ENCODE measurements at regions not wholly inside any gene's neighbourhood (a gene's known extent, or its start where the extent isn't known, plus 50 kb on each side); places are given as distances from the start of the nearest gene placed in this dataset.

DNA sequence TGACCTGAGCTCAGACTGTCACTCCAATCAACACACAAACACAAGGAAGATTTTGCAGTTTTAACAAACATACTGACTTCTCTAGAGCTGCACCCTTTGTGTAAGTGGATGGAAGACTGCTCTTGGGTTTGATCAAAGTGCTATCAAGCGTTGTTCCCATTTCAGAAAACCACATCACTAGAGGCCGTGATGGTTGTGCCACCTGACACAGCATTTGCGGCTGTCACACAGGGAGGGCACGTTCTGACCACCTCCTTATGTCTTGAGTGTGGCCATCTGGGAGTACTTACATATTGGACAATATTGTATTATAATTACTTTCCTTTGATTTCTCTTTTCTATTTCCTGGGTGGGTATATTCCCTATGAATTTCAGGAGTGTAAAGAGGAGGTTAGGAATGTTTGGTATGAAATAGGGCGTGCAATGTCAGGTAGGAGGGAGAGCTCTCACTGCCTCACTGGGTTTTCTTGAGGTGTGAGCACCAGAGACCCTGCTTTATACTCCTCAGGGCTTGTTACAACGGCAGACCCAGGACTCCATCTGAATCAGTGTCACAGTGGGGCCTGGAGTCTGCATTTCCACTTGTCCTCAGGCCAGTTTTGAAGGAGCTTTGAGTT, 74.3 kb downstream of the SYNE3 start:
- no peak for DNase-seq

- DNase-seq: peak; percentile 28
Measured at GRCh38 chr14:95440951-95441350, 75.5 kb downstream of the SYNE3 start.

DNA sequence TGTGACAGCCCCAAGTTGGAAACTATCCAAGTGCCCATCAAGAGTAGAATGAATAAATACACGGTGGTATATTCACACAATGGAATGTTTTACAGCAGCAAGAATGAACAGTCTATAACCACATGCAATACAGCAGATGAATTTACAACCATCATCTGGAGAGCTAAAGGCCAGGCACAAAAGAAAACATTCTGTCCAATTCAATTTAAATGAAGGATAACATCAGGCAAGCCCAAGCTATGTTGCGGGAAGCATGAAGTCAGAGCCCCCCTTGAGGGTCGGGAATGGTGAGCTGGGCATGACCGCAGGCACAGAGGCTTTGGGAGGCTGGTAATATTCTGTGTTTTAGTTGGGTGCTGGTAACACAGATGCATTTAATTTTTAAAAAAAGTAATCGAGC, 76.0 kb downstream of the SYNE3 start:
- no peak for DNase-seq

GRCh38 chr14:95439881-95440280, 76.6 kb downstream of the SYNE3 start:
- no peak for DNase-seq

DNA sequence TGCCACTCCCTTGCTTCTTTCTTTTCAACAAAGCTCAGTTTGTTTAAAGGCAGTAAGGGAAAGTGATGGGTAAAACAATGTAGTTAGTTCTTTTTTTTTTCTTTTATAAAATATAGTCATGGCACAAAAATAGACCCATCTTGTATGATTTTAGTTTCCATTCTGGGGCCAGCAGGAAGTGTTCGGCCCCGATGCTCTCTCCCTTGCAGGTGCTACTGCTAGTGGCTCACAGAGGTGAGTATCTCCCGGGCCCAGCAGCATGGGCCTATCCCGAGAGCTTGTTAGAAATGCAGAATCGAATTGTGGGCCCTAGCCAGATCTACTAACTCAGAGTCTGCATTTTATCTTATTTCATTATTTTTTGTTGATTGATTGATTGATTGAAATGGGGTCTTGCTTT, 78.7 kb downstream of the SYNE3 start:
- no peak for DNase-seq

DNA sequence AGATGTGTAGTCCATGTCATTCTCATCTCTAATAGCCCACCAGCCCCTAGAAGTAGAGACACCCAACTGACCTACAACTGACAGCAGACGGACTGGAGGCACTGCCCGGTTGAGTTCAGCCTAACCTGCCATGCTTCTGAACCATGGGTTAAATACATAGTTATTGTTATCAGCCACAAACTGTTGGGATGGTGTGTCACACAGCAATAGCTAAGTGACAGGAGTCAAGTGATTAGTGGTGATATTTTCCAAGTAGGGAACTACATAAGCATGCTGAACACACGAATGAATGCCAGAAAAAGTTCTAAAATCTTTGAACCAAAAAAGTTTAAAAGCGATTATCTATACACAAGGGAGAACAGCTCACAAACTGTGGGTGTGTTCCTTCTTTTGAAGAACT, 80.1 kb downstream of the SYNE3 start:
- no peak for DNase-seq

DNA sequence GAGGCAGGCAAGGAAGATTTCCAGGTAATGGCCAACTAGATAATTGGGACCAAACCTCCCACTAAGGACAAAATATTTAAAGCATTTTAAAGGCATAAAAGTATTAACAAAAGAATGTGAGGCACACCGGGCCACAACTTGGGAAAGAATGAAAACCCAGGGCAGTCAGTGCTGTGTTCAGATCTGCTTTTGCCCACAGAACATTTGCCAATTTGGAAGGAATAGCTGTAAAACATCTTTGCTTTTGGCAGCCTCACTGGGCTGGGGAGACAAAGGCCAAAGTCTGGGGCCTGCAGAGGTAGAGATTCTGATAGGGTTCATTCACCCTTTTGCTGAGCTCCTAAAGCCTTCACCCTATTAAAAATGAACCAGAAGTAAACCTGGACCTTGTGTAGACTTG, 82.3 kb downstream of the SYNE3 start:
- DNase-seq: no peak

GRCh38 chr14:95433094-95433478, 83.4 kb downstream of the SYNE3 start:
- no peak for DNase-seq

- peak; percentile 28 for DNase-seq
Measured at GRCh38 chr14:95432144-95433093, 84.0 kb downstream of the SYNE3 start.

- DNase-seq: peak; percentile 17
Measured at GRCh38 chr14:95431199-95432143, 85.0 kb downstream of the SYNE3 start.

DNA sequence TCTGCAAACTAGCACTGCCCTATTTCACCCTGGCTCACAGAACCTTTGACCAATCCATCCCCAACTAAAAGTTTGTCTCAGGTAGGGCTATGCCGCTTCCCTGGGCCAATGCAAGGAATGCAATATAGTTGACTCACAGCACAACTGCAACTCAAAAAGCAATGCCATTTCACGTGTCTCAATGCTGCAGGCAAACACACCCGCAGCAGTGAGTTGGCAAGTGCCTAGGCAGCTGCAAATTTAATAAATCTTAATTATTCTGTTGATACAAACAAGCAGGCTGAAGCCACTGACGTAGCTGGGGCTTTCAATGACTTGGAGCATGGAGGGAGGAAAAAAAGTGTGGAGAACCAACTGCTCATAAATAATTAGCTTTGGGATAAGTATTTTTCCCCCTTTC, 87.9 kb downstream of the SYNE3 start:
- DNase-seq: no peak

DNA sequence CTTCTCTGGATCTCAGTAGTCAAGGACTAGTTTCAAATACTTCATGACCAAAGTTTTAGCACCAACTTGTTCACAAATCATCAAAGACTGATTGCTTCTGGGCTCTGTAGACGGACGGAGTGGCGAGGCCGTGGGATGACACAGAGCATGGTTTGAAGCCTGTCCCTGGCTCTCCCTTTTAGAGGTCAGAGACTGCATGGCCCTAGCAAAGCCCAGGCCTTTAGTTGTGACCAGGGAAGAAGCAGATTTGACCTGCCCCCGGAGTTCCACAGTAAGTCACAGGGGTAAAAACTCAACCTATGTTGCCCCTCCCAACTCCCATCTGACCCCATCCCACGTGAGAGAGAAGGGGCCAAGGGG, 90.4 kb downstream of the SYNE3 start:
- DNase-seq: no peak

DNA sequence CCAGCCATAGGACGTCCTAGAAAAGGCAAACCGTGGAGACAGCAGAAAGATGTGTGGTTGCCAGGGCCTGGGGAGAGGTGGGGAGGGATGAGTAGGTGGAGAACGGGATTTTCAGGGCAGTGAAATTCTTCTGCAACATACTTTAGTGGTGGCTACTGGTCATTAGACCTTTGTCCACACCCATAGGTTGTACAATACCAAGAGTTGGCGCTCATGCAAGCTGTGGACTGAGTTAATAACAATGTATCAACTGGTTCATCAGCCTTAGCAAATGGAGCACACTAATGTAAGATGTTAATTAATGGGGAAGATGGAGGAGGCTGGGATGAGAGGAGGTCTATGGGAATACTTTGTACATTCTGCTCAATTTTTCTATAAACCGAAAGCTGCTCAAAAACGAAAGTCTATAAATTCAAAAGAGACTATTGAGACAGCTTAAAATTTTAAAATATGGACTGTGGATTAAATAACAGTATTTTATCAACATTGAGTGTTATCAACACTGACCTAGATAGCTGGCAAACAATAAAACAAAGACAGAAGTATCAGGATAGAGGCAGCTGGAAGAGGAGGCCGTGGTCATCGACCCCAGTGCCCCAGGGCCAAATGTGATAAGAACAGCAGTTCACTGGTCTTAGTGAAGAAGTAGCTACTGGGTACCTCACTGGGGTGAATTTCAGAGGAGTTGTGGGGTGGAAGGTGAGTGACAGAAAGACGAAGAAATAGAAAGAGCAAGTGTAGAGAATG, 90.9 kb downstream of the SYNE3 start:
- DNase-seq: no peak

DNA sequence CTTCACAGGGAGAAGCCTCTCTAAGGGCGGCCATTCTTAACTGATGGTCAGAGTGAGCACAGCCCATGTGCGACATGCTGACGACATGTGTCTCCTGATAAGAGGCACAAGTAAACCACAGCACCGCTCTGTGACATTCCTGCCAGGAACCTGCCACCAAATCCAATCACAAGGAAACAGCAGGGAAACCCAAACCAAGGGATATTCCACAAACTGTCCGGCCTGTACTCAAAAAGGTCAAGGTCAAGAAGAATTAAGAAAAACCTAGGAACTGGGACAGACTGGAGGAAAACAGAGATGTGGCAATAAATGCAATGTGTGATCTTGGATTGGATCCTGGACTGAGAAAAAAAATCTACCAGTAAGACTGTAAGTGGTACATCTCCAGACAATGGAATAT, 91.9 kb downstream of the SYNE3 start:
- DNase-seq: no peak

- no peak for DNase-seq
Measured at GRCh38 chr14:95421741-95422140, 94.7 kb downstream of the SYNE3 start.

- no peak for DNase-seq
Measured at GRCh38 chr14:95420060-95420459, 96.4 kb downstream of the SYNE3 start.

- DNase-seq: no peak
Measured at GRCh38 chr14:95419569-95419968, 96.9 kb downstream of the SYNE3 start.

DNA sequence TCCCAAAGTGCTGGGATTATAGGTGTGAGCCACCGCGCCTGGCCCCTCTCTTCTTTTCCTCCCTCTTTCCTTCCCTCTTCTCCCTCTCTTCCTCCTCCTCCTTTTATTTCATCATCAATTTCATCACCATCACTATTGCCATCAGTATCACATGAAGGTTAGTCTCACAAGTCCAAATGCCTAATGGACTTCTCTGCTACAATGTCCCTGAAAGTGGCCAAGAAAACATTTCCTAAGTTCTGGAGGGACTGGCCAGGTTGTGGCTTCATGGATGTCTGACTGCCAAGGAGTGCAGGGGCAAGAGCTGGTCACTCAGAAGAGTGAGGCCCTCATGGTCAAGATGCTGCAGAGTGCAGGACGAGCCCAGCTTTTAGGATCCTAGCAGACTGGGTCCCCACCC, 97.6 kb downstream of the SYNE3 start:
- DNase-seq: no peak

- no peak for DNase-seq
Measured at GRCh38 chr14:95417492-95417891, 97.8 kb upstream of the CLMN start.

DNA sequence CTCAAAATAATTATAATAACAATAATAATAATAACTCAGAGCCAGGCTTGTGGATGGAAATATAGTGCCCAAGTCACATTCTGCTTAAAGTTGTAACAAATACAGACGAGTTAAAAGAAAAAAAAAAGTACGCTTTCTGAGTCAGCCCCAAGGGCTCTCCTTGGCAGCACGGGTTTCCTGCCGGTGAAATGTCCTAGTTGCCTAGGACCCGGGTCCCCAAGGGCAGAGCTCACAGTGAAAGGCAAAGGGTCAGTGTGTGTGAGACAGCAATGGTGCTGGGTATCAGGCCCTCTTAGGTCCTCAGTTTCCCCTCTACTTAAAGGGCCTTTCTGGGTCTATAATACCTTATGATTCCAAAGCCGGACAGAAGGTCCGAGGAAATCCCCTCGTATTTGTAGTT, 96.3 kb upstream of the CLMN start:
- DNase-seq: no peak

DNA sequence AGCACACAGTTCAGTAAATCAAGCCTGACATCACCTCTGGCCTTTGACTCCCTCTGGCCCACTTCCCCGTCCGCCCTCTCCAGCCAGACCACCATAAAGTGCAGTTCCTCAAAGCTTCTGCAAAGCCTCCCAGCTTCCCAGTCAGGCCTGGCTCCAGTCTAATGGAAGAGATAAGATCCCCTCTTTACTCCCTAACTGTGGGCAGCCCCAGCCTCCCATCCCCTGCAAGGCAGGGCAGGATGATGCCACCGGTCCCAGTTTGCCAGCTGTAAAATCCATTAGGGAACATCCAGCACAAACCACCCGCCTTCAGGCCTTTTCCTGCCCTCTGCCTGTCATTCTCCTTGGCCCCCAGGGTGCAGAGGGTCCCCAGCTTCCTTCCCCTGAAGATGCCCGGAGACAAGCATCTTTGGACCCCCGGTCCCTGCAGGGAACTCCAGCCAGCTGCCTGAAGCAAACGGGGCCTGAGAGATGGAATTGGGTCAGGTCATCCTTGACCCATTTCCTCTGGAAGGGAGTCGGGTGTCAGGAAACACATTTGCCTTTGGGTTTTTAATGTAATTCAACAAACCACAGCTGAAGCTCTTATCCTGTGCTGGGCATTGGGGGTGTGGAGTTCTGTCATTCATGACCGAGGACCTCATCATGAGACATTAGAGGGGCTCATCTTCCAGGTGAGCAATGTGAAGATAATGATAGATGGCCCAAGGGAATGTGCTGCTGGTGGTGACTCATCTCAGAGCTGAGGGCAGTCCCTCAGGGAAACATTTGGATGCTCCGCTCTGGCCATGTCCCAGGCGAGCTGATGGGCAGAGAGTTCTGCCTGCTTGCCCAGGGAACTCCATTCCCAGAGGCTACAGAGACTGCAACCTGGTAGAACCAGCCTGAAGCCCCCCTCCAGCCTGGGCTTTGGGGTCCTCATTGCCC, 93.8 kb upstream of the CLMN start:
- DNase-seq: no peak

DNA sequence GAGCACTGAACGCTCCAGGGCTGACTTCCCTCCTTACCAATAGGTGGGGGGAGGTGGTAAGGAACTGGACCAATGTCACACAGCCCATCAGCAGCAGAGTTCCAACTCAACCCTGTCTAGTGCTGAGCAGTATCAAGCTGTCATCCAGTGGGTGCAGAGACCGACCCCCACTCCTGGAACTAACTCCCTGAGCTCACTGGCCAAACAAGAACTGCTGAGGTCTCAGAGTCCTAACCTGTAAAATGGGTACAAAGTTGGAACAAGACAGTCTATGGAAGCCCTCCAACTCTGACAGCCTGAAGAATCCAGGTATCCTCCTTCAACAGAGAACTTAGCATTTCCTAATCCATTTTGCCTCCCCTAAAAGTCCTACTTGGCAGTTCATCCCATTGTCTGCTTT, 91.1 kb upstream of the CLMN start:
- no peak for DNase-seq
